ENCODE measurements at regions not wholly inside any gene's neighbourhood (a gene's known extent, or its start where the extent isn't known, plus 50 kb on each side); places are given as distances from the start of the nearest gene placed in this dataset.

DNA sequence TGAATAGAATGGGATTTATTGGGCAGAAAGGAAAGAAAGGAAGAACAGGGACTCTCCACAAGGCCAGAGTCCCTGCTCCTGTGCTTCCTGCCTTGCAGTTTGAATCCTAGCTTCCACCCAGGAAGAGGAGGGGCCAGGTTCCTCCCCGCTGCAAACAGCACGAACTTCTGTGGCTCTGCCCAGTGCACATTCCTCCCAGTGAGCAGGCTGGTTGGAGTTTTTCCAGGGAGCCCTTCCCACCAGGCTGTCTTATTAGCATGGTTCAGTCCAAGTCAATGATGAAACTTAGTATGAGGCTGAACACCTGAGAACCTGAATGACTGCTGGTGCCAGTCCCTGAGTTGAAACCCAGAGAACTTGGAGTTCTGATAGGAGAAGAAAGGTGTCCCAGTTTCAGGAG lies 247.2 kb downstream of the DUSP10 start:
- no peak for TF ChIP-seq RAD21 (IDR thresholded peaks at IDR 0.05; ENCODE audit: low read length)
- TF ChIP-seq, protein P1, sequence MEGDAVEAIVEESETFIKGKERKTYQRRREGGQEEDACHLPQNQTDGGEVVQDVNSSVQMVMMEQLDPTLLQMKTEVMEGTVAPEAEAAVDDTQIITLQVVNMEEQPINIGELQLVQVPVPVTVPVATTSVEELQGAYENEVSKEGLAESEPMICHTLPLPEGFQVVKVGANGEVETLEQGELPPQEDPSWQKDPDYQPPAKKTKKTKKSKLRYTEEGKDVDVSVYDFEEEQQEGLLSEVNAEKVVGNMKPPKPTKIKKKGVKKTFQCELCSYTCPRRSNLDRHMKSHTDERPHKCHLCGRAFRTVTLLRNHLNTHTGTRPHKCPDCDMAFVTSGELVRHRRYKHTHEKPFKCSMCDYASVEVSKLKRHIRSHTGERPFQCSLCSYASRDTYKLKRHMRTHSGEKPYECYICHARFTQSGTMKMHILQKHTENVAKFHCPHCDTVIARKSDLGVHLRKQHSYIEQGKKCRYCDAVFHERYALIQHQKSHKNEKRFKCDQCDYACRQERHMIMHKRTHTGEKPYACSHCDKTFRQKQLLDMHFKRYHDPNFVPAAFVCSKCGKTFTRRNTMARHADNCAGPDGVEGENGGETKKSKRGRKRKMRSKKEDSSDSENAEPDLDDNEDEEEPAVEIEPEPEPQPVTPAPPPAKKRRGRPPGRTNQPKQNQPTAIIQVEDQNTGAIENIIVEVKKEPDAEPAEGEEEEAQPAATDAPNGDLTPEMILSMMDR (IDR thresholded peaks at IDR 0.05), result no peak
- no peak for TF ChIP-seq GATA2 (CRISPR knock-in tag; IDR thresholded peaks at IDR 0.05)
- TF ChIP-seq RCOR1 (IDR thresholded peaks at IDR 0.05; ENCODE audit: low read length), result no peak
